ENCODE measurements at regions not wholly inside any gene's neighbourhood (a gene's known extent, or its start where the extent isn't known, plus 50 kb on each side); places are given as distances from the start of the nearest gene placed in this dataset.

- DNase-seq (ENCODE audit: extremely low read depth in 1 of 2, low read depth in 1 of 2) = peak in 1 of 2 donors; percentile 27
Observed at GRCh38 chr17:81345228-81346089, 49.8 kb upstream of the BAHCC1 start.

Measured in activated CD8-positive, alpha-beta memory T cell treated with anti-CD3 and anti-CD28 coated beads for 1 hour (primary cell).